ENCODE measurements at regions not wholly inside any gene's neighbourhood (a gene's known extent, or its start where the extent isn't known, plus 50 kb on each side); places are given as distances from the start of the nearest gene placed in this dataset.

GRCh38 chr4:116358633-116359222, 726.6 kb downstream of the TRAM1L1 start:
- Histone ChIP-seq H3K27me3 (ENCODE audit: insufficient read depth, poor library complexity, severe bottlenecking) (no peaks in the 10 kb centered on the region), H3K4me3 (replicated peaks; ENCODE audit: insufficient read depth, low read length) (no peak overlapping the region), H3K27ac (replicated peaks) (no peak overlapping the region)
- TF ChIP-seq GABPA (IDR thresholded peaks at IDR 0.05; ENCODE audit: low read depth): no peak
- TF ChIP-seq, protein P1, sequence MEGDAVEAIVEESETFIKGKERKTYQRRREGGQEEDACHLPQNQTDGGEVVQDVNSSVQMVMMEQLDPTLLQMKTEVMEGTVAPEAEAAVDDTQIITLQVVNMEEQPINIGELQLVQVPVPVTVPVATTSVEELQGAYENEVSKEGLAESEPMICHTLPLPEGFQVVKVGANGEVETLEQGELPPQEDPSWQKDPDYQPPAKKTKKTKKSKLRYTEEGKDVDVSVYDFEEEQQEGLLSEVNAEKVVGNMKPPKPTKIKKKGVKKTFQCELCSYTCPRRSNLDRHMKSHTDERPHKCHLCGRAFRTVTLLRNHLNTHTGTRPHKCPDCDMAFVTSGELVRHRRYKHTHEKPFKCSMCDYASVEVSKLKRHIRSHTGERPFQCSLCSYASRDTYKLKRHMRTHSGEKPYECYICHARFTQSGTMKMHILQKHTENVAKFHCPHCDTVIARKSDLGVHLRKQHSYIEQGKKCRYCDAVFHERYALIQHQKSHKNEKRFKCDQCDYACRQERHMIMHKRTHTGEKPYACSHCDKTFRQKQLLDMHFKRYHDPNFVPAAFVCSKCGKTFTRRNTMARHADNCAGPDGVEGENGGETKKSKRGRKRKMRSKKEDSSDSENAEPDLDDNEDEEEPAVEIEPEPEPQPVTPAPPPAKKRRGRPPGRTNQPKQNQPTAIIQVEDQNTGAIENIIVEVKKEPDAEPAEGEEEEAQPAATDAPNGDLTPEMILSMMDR (IDR thresholded peaks at IDR 0.05; ENCODE audit: insufficient read depth, low read length): peak; percentile 68
- TF ChIP-seq, protein P2, sequence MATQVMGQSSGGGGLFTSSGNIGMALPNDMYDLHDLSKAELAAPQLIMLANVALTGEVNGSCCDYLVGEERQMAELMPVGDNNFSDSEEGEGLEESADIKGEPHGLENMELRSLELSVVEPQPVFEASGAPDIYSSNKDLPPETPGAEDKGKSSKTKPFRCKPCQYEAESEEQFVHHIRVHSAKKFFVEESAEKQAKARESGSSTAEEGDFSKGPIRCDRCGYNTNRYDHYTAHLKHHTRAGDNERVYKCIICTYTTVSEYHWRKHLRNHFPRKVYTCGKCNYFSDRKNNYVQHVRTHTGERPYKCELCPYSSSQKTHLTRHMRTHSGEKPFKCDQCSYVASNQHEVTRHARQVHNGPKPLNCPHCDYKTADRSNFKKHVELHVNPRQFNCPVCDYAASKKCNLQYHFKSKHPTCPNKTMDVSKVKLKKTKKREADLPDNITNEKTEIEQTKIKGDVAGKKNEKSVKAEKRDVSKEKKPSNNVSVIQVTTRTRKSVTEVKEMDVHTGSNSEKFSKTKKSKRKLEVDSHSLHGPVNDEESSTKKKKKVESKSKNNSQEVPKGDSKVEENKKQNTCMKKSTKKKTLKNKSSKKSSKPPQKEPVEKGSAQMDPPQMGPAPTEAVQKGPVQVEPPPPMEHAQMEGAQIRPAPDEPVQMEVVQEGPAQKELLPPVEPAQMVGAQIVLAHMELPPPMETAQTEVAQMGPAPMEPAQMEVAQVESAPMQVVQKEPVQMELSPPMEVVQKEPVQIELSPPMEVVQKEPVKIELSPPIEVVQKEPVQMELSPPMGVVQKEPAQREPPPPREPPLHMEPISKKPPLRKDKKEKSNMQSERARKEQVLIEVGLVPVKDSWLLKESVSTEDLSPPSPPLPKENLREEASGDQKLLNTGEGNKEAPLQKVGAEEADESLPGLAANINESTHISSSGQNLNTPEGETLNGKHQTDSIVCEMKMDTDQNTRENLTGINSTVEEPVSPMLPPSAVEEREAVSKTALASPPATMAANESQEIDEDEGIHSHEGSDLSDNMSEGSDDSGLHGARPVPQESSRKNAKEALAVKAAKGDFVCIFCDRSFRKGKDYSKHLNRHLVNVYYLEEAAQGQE (IDR thresholded peaks at IDR 0.05; ENCODE audit: insufficient replicate concordance, low read depth): no peak
- peak; percentile 63 to 76 for DNase-seq (ENCODE audit: low read depth in 1 of 2, low spot score in 1 of 2)

GRCh38 chr4:116357758-116358157, 727.6 kb downstream of the TRAM1L1 start:
- no peak overlapping the region for H3K27ac ChIP-seq (replicated peaks)

GRCh38 chr4:116346750-116347149, 738.6 kb downstream of the TRAM1L1 start:
- H3K27ac ChIP-seq (replicated peaks): no peak overlapping the region
- TF ChIP-seq, protein P1 (IDR thresholded peaks at IDR 0.05; ENCODE audit: insufficient read depth, low read length): no peak
- no peak for TF ChIP-seq GABPA (IDR thresholded peaks at IDR 0.05; ENCODE audit: low read depth)
- TF ChIP-seq, protein P2 (IDR thresholded peaks at IDR 0.05; ENCODE audit: insufficient replicate concordance, low read depth): no peak
- TF ChIP-seq POLR2AphosphoS5 (IDR thresholded peaks at IDR 0.05; ENCODE audit: low read depth): no peak
- no peak for TF ChIP-seq SPI1 (IDR thresholded peaks at IDR 0.05; ENCODE audit: borderline replicate concordance, low read depth)
- DNase-seq (ENCODE audit: low read depth in 1 of 2, low spot score in 1 of 2): no peak

More at GRCh38 chr4:116357758-116358157, 727.6 kb downstream of the TRAM1L1 start:
- Histone ChIP-seq H3K27me3 (ENCODE audit: insufficient read depth, poor library complexity, severe bottlenecking) (no peaks in the 10 kb centered on the region), H3K4me3 (replicated peaks; ENCODE audit: insufficient read depth, low read length) (no peak overlapping the region)
- peak; percentile 24 to 51 for DNase-seq (ENCODE audit: low read depth in 1 of 2, low spot score in 1 of 2)
- TF ChIP-seq GABPA (IDR thresholded peaks at IDR 0.05; ENCODE audit: low read depth) (no peak), POLR2AphosphoS5 (IDR thresholded peaks at IDR 0.05; ENCODE audit: low read depth) (0 out of 2 replicates have a peak, but pooled peaks have one; percentile 35)

GRCh38 chr4:116343809-116344208, 741.6 kb downstream of the TRAM1L1 start:
- H3K27ac ChIP-seq (replicated peaks): no peak overlapping the region
- TF ChIP-seq, protein P2 (IDR thresholded peaks at IDR 0.05; ENCODE audit: insufficient replicate concordance, low read depth): no peak
- TF ChIP-seq POLR2AphosphoS5 (IDR thresholded peaks at IDR 0.05; ENCODE audit: low read depth) (no peak), SPI1 (IDR thresholded peaks at IDR 0.05; ENCODE audit: borderline replicate concordance, low read depth) (no peak), GABPA (IDR thresholded peaks at IDR 0.05; ENCODE audit: low read depth) (no peak)
- TF ChIP-seq, protein P1 (IDR thresholded peaks at IDR 0.05; ENCODE audit: insufficient read depth, low read length): no peak
- no peaks in the 10 kb centered on the region for H3K27me3 ChIP-seq (ENCODE audit: insufficient read depth, poor library complexity, severe bottlenecking)
- H3K4me3 ChIP-seq (replicated peaks; ENCODE audit: insufficient read depth, low read length): no peak overlapping the region
- no peak for DNase-seq (ENCODE audit: low read depth in 1 of 2, low spot score in 1 of 2)

More at GRCh38 chr4:116346750-116347149, 738.6 kb downstream of the TRAM1L1 start:
- Histone ChIP-seq H3K4me3 (replicated peaks; ENCODE audit: insufficient read depth, low read length) (no peak overlapping the region), H3K27me3 (ENCODE audit: insufficient read depth, poor library complexity, severe bottlenecking) (no peaks in the 10 kb centered on the region)

Measured in HL-60 (cell line).